GDM1 (cell line): ENCODE measurements at regions not wholly inside any gene's neighbourhood (a gene's known extent, or its start where the extent isn't known, plus 50 kb on each side); places are given as distances from the start of the nearest gene placed in this dataset.

Experiments
- DNase-seq: peaks from one replicate; lab custom pipeline; 2025; lab: John Stamatoyannopoulos, UW

DNA sequence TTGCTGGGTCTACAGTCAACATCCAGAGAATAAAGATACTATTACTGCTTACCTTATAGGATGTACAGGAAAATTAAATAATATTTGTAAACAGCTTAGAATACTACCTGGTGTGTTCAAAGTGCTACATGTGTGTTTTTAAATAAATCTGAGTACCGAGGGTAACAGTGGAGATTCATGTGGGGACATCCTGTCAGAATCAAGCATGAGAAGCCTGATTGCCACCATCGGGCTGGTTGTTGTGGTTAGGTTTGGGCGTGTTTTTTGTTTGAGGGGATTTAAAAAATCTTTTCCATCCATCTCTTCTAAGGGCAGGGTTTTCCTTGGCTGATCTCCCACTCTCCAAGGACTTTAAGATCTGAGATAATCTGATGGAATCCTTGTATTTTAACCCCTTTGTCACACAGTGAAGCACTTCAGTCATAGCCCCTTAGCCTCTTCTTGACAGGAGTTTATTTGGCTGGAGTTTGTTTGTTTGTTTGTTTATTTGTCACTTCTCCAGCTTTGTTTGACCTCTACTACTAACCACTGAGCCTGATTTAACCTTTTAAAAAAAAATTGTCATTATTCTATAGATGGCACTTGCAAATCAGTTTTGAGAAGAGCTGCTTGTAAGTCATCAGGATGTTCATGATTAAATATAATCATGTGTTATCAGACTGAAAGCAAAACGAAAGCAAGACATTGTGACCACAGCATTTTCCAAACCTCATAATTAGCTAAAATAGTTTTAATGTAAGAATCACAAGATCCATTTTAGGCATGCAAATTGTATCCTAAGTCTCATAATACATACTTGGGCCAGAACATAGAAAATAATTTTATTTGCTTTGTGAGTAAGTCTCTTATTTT is 72.8 kb upstream of the RARB start:
- DNase-seq = no peak

DNA sequence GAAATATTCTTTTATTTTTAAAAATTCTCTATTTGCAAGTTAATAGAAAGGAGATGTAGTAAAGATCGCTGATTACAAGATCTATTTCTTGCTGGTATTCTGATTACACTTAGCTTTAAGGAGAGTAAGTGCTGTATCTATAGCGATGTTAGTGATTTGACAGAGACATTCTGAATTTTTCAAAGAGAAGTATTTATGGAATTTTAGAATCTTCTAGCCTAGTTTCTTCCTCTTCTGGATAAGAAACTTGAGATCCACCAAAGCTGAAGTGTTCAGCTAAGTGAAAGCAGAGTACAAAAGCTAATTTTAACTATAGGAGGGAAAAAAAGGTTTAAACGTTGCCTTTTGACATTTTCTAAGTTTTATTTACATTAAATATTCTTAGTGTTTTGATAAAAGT is 72.1 kb upstream of the RARB start:
- DNase-seq = no peak

DNA sequence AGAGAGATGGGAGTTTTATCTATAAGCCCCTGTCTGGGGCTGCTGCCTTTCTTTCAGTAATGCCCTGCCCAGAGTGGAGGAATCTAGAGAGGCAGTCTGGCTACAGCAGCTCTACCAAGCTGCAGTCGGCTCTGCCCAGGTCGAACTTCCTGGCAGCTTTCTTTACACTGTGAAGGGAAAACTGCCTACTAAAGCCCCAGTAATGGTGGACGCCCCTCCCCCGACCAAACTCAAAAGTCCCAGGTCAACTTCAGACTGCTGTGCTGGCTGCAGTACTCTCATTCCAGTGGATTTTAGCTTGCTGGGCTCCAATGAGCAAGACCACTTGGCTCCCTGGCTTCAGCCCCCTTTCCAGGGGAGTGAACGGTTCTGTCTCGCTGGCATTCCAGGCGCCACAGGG is 65.9 kb upstream of the RARB start:
- no peak for DNase-seq

DNA sequence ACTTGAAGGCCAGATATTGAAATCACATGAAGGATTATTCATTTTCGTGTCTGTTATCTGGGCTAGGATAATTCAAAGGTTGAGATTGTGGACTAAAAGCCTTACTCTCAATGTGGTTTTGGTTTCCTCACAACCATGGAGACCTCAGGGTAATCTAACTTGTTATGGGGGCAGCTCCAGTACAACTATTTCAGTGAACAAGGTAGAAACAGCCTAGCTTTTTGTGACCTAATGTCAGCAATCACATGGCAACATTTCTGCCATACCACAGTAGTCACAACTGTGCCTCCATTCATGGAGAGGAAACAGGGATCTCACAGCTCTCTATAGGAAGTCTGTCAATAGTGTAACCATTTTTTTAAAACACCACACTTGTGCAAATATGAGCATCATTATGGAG is 62.4 kb upstream of the RARB start:
- DNase-seq = no peak

DNA sequence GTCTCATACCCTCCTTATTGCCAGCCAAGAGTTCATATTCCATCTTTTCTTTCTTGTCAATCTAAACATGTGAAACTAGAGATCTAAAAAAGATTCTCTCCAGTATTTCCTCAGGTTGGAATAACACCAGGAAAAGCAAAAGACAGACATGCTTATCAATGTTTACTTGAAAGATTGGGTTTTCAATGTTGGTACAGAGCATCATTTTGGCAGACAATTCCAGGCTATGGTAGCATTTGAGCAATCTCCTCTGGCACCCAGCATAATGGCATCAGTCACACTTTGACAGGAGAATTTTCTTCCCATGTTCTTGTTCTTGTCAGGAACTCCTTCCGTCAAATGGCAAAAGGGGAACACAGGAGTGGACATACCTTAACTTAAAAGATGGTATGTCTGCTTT is 61.0 kb upstream of the RARB start:
- no peak for DNase-seq

DNA sequence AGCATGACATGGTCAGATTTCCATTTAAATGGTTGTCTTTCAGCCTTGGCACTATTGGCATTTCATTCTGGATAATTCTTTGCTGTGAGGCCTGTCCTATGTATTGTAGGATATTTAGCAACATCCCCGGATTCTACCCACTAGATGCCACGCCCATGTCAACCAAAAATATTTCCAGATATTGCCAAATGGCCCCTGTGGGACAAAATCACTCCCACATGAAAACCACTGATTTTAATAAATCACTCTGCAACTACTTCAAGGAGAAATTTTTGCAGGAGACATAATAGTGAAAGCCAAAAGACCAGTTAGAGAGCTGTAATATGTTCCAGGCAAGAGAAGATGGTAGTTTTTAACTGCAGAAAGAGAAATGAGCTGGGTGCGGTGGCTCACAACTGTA is 55.9 kb upstream of the RARB start:
- DNase-seq = no peak

DNA sequence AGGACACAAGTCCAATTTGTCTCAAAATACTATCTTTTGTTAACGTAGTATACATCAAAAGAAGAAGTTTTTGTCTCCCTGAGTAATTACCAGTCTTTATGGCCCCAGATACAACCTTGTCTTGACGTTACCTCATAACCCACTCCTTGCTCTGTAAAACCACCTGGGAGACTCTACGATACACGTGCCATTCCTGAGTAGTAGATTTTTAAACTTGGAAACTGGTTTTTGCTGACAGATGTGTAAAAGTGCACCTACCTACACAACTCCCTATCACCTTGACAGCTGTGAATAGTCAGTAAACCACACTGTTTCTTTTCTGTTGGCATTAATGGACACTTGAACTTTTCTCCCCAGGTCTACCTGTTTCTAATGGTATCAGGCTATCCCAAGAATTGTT is 51.7 kb upstream of the RARB start:
- no peak for DNase-seq

DNA sequence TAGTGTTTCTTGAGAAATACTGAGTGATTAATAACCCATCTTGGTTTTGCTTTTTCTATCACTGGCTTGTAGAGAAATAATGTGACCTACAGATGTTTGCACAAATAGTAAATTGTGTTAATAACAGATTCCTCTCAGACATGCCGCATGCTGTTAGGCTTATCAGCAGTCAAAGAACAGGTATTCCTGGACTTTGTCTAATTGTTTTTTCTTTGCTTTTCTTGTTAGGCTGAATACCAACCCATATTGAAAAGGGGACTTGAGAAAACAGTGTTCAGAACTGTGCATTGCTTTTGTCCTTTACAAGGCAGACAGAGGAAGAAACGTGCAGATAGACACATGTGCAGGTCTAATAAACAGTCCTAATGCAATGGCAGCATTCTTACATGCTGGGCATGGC is 51.0 kb upstream of the RARB start:
- DNase-seq = no peak
